ENCODE measurements at regions not wholly inside any gene's neighbourhood (a gene's known extent, or its start where the extent isn't known, plus 50 kb on each side); places are given as distances from the start of the nearest gene placed in this dataset.

DNA sequence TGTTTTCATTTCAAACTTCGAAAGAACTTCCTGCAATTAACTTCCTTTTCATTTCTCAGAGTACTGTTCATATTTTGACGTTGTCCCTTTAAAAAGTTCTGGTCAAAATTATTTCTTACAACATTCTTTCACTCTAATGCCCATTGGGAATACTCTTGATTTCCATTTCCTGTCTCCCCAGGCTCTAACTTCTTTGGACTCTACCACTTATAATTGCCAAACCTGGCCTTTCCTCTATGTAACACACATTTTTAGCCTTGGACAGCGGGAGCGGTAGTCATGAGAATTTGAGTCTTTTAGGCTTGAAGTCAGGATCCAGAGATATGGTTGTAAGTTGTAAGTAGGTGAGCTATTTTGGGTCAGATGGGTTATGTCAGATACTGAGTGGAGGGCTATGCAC is 163.5 kb upstream of the SPRY2 start:
- dilution Hi-C loops (cut with HindIII; ENCODE audit: low sequenced_read_pairs, unreplicated experiment), result no loop called here
- no peaks in the 10 kb centered on the region for H3K4me1 ChIP-seq (ENCODE audit: control insufficient read depth, insufficient read depth, low read length)
- no peak overlapping the region for H2BK15ac ChIP-seq (ENCODE audit: low read depth, low read length)
- intact Hi-C loops (cut with micrococcal nuclease), result no loop called here
- H3K56ac ChIP-seq (ENCODE audit: extremely low read depth, insufficient read depth, low read length), result no peak overlapping the region
- no peak overlapping the region for H4K8ac ChIP-seq (ENCODE audit: low read depth in 2 of 2, low read length in 2 of 2)
- BruUV-seq (replicated peaks), result no TSS peak
- H3K4me2 ChIP-seq (ENCODE audit: low read depth, low read length), result no peak overlapping the region
- H2BK20ac ChIP-seq (ENCODE audit: low read depth, low read length), result no peak overlapping the region
- no peaks in the 10 kb centered on the region for H3K36me3 ChIP-seq (ENCODE audit: control insufficient read depth, insufficient read depth, low read length)
- no peaks in the 10 kb centered on the region for H3K27me3 ChIP-seq (ENCODE audit: control insufficient read depth, insufficient read depth, low read length)
- no peak for TF ChIP-seq RCOR1 (IDR thresholded peaks at IDR 0.05; ENCODE audit: insufficient replicate concordance, low read length)
- TF ChIP-seq POLR2A (IDR thresholded peaks at IDR 0.05; ENCODE audit: low read depth, low read length), result no peak
- TF ChIP-seq MAZ (IDR thresholded peaks at IDR 0.05; ENCODE audit: borderline replicate concordance, low read depth, low read length), result no peak
- TF ChIP-seq, protein P1, sequence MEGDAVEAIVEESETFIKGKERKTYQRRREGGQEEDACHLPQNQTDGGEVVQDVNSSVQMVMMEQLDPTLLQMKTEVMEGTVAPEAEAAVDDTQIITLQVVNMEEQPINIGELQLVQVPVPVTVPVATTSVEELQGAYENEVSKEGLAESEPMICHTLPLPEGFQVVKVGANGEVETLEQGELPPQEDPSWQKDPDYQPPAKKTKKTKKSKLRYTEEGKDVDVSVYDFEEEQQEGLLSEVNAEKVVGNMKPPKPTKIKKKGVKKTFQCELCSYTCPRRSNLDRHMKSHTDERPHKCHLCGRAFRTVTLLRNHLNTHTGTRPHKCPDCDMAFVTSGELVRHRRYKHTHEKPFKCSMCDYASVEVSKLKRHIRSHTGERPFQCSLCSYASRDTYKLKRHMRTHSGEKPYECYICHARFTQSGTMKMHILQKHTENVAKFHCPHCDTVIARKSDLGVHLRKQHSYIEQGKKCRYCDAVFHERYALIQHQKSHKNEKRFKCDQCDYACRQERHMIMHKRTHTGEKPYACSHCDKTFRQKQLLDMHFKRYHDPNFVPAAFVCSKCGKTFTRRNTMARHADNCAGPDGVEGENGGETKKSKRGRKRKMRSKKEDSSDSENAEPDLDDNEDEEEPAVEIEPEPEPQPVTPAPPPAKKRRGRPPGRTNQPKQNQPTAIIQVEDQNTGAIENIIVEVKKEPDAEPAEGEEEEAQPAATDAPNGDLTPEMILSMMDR (conservative IDR thresholded peaks at IDR 0.05; ENCODE audit: low read depth, low read length), result no peak
- no peak for TF ChIP-seq NFE2L2 (IDR thresholded peaks at IDR 0.05; ENCODE audit: low read depth, low read length)
- TF ChIP-seq SMC3 (IDR thresholded peaks at IDR 0.05; ENCODE audit: low read depth, low read length), result no peak
- no peak for TF ChIP-seq CHD1 (IDR thresholded peaks at IDR 0.05; ENCODE audit: low read depth, low read length)
- no peak for TF ChIP-seq RFX5 (IDR thresholded peaks at IDR 0.05; ENCODE audit: low read depth, low read length)
- TF ChIP-seq MAFK (IDR thresholded peaks at IDR 0.05; ENCODE audit: low read depth, low read length), result no peak
- TF ChIP-seq, protein P2, sequence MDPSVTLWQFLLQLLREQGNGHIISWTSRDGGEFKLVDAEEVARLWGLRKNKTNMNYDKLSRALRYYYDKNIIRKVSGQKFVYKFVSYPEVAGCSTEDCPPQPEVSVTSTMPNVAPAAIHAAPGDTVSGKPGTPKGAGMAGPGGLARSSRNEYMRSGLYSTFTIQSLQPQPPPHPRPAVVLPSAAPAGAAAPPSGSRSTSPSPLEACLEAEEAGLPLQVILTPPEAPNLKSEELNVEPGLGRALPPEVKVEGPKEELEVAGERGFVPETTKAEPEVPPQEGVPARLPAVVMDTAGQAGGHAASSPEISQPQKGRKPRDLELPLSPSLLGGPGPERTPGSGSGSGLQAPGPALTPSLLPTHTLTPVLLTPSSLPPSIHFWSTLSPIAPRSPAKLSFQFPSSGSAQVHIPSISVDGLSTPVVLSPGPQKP (IDR thresholded peaks at IDR 0.05; ENCODE audit: borderline replicate concordance, low read depth, low read length), result no peak
- TF ChIP-seq, protein P3, sequence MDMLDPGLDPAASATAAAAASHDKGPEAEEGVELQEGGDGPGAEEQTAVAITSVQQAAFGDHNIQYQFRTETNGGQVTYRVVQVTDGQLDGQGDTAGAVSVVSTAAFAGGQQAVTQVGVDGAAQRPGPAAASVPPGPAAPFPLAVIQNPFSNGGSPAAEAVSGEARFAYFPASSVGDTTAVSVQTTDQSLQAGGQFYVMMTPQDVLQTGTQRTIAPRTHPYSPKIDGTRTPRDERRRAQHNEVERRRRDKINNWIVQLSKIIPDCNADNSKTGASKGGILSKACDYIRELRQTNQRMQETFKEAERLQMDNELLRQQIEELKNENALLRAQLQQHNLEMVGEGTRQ (IDR thresholded peaks at IDR 0.05; ENCODE audit: low read depth, low read length), result no peak
- TF ChIP-seq BHLHE40 (IDR thresholded peaks at IDR 0.05; ENCODE audit: low read depth, low read length), result no peak
- TF ChIP-seq RAD21 (IDR thresholded peaks at IDR 0.05; ENCODE audit: low read length), result no peak
- no peak for TF ChIP-seq FOS (IDR thresholded peaks at IDR 0.05; ENCODE audit: low read depth, low read length)
- no peak for TF ChIP-seq CEBPB (IDR thresholded peaks at IDR 0.05; ENCODE audit: low read depth, low read length)
- TF ChIP-seq MXI1 (IDR thresholded peaks at IDR 0.05; ENCODE audit: borderline replicate concordance, low read depth, low read length), result no peak
- 0 out of 2 replicates have a peak, but pooled peaks cover 2% of the 10 kb centered on the region for H3K9me3 ChIP-seq (ENCODE audit: control insufficient read depth, insufficient read depth, low read length)
- H2AK5ac ChIP-seq (ENCODE audit: low read depth, low read length), result no peak overlapping the region
- no peaks in the 10 kb centered on the region for H3K9me1 ChIP-seq (ENCODE audit: insufficient read depth, low read length)
- POLR2A ChIA-PET (ENCODE audit: unreplicated experiment), result no interaction called here
- H3K4ac ChIP-seq (ENCODE audit: low read depth, low read length), result no peak overlapping the region
- no peak overlapping the region for H3K14ac ChIP-seq (replicated peaks; ENCODE audit: low read depth, low read length)
- 81% methylated on average over 2 of the region's 4 CpGs; no CpG with 5 or more reads in 1 of the 2 experiments for WGBS, 2 experiments (ENCODE audit: extremely low coverage in 2 of 2, insufficient read length in 1 of 2)
- no peak overlapping the region for H3K4me3 ChIP-seq (ENCODE audit: insufficient read depth, low read depth, low read length)
- H3K79me1 ChIP-seq (ENCODE audit: low read depth in 1 of 2, low read length in 2 of 2), result no peaks in the 10 kb centered on the region
- no peak overlapping the region for H4K91ac ChIP-seq (ENCODE audit: insufficient read depth, low read depth, low read length)
- no peak overlapping the region for H3K27ac ChIP-seq (ENCODE audit: insufficient read depth, low read length)
- H3K9ac ChIP-seq (ENCODE audit: low read depth, low read length), result no peak overlapping the region
- no peak overlapping the region for H3K23ac ChIP-seq (ENCODE audit: low read depth, low read length)
- no peak overlapping the region for H4K5ac ChIP-seq (ENCODE audit: low read depth, low read length)
- H2AFZ ChIP-seq (replicated peaks; ENCODE audit: low read length, poor library complexity), result no peak overlapping the region
- H2AK9ac ChIP-seq (replicated peaks; ENCODE audit: low read depth, low read length, poor library complexity), result no peak overlapping the region
- in situ Hi-C loops (cut with MboI; ENCODE audit: low sequenced_read_pairs), result no loop called here
- no peak overlapping the region for H2BK5ac ChIP-seq (ENCODE audit: low read depth, low read length, poor library complexity, severe bottlenecking)
- no peak overlapping the region for H3K18ac ChIP-seq (ENCODE audit: low read depth, low read length)
- CTCF ChIA-PET, result no interaction called here
- ATAC-seq (ENCODE audit: low read depth), result no peak
- H2BK120ac ChIP-seq (ENCODE audit: low read depth, low read length), result no peak overlapping the region
- DNase-seq, result no peak
- no peaks in the 10 kb centered on the region for H4K20me1 ChIP-seq (ENCODE audit: insufficient read depth, low read length)

All from IMR-90 (cell line).